ENCODE measurements at regions not wholly inside any gene's neighbourhood (a gene's known extent, or its start where the extent isn't known, plus 50 kb on each side); places are given as distances from the start of the nearest gene placed in this dataset.

- intact Hi-C loops (cut with DNase I) = no loop called here
- no peak for TF ChIP-seq CTCF (IDR thresholded peaks at IDR 0.05; ENCODE audit: borderline replicate concordance, extremely low read depth, insufficient read depth)
- FAIRE-seq = no peak
Observed at GRCh38 chr2:49772299-49772970, 618.1 kb upstream of the FSHR start.

GRCh38 chr2:49770919-49771318, 616.6 kb upstream of the FSHR start:
- H3K9ac ChIP-seq (ENCODE audit: low read length in 3 of 3) = no peak overlapping the region
- H3K27ac ChIP-seq (ENCODE audit: low read depth in 2 of 2, low read length in 2 of 2) = no peak overlapping the region
- H3K27me3 ChIP-seq (ENCODE audit: control insufficient read depth, insufficient read depth, low read length) = no peaks in the 10 kb centered on the region
- DNase-seq (peak in 4 of 5 donors; percentile 36 to 52 (median 50)), FAIRE-seq (no peak)
- intact Hi-C loops (cut with DNase I) = no loop called here
- no peaks in the 10 kb centered on the region for H3K36me3 ChIP-seq (ENCODE audit: control insufficient read depth in 2 of 3, insufficient read depth in 3 of 3, low read length in 3 of 3)
- H3K4me3 ChIP-seq (ENCODE audit: low read length in 3 of 3) = no peak overlapping the region
- TF ChIP-seq CTCF (IDR thresholded peaks at IDR 0.05; ENCODE audit: borderline replicate concordance, extremely low read depth, insufficient read depth) = peak; percentile 40
- no peaks in the 10 kb centered on the region for H3K4me1 ChIP-seq (ENCODE audit: control insufficient read depth in 2 of 3, insufficient read depth in 2 of 3, low read depth in 1 of 3, low read length in 3 of 3)
- no peaks in the 10 kb centered on the region for H3K9me3 ChIP-seq (ENCODE audit: control insufficient read depth in 2 of 3, insufficient read depth in 1 of 3, low read length in 3 of 3)

More at GRCh38 chr2:49772299-49772970, 618.1 kb upstream of the FSHR start:
- Histone ChIP-seq H3K4me1 (ENCODE audit: control insufficient read depth in 2 of 3, insufficient read depth in 2 of 3, low read depth in 1 of 3, low read length in 3 of 3) (no peaks in the 10 kb centered on the region), H3K4me3 (ENCODE audit: low read length in 3 of 3) (no peak overlapping the region), H3K27ac (ENCODE audit: low read depth in 2 of 2, low read length in 2 of 2) (no peak overlapping the region), H3K9me3 (ENCODE audit: control insufficient read depth in 2 of 3, insufficient read depth in 1 of 3, low read length in 3 of 3) (no peaks in the 10 kb centered on the region), H3K27me3 (ENCODE audit: control insufficient read depth, insufficient read depth, low read length) (no peaks in the 10 kb centered on the region), H3K9ac (ENCODE audit: low read length in 3 of 3) (no peak overlapping the region), H3K36me3 (ENCODE audit: control insufficient read depth in 2 of 3, insufficient read depth in 3 of 3, low read length in 3 of 3) (no peaks in the 10 kb centered on the region)
- DNase-seq = peak in 1 of 5 donors; percentile 71

GRCh38 chr2:49767316-49767715, 613.0 kb upstream of the FSHR start:
- Histone ChIP-seq H3K9ac (ENCODE audit: low read length in 3 of 3) (no peak overlapping the region), H3K27me3 (ENCODE audit: control insufficient read depth, insufficient read depth, low read length) (no peaks in the 10 kb centered on the region), H3K27ac (ENCODE audit: low read depth in 2 of 2, low read length in 2 of 2) (no peak overlapping the region), H3K4me3 (ENCODE audit: low read length in 3 of 3) (no peak overlapping the region), H3K36me3 (ENCODE audit: control insufficient read depth in 2 of 3, insufficient read depth in 3 of 3, low read length in 3 of 3) (no peaks in the 10 kb centered on the region), H3K9me3 (ENCODE audit: control insufficient read depth in 2 of 3, insufficient read depth in 1 of 3, low read length in 3 of 3) (no peaks in the 10 kb centered on the region), H3K4me1 (ENCODE audit: control insufficient read depth in 2 of 3, insufficient read depth in 2 of 3, low read depth in 1 of 3, low read length in 3 of 3) (no peaks in the 10 kb centered on the region)
- FAIRE-seq (no peak), DNase-seq (no peak)
- TF ChIP-seq CTCF (IDR thresholded peaks at IDR 0.05; ENCODE audit: borderline replicate concordance, extremely low read depth, insufficient read depth) = no peak
- intact Hi-C loops (cut with DNase I) = no loop called here

- Histone ChIP-seq H3K4me3 (ENCODE audit: low read length in 3 of 3) (no peak overlapping the region), H3K4me1 (ENCODE audit: control insufficient read depth in 2 of 3, insufficient read depth in 2 of 3, low read depth in 1 of 3, low read length in 3 of 3) (no peaks in the 10 kb centered on the region), H3K27ac (ENCODE audit: low read depth in 2 of 2, low read length in 2 of 2) (no peak overlapping the region), H3K36me3 (ENCODE audit: control insufficient read depth in 2 of 3, insufficient read depth in 3 of 3, low read length in 3 of 3) (no peaks in the 10 kb centered on the region), H3K27me3 (ENCODE audit: control insufficient read depth, insufficient read depth, low read length) (no peaks in the 10 kb centered on the region), H3K9ac (ENCODE audit: low read length in 3 of 3) (no peak overlapping the region), H3K9me3 (ENCODE audit: control insufficient read depth in 2 of 3, insufficient read depth in 1 of 3, low read length in 3 of 3) (no peaks in the 10 kb centered on the region)
- FAIRE-seq (no peak), DNase-seq (no peak)
- TF ChIP-seq CTCF (IDR thresholded peaks at IDR 0.05; ENCODE audit: borderline replicate concordance, extremely low read depth, insufficient read depth) = no peak
- intact Hi-C loops (cut with DNase I) = no loop called here
Observed at GRCh38 chr2:49755777-49756176, 601.5 kb upstream of the FSHR start.
